GM18870 (cell line): ENCODE measurements at regions not wholly inside any gene's neighbourhood (a gene's known extent, or its start where the extent isn't known, plus 50 kb on each side); places are given as distances from the start of the nearest gene placed in this dataset.

ENCODE experiments used
- ATAC-seq: cut with Tn5 transposase; IDR thresholded peaks from one replicate; pipeline ENCODE4 v1.9.1; 2021; ENCODE audit warnings: moderate library complexity; ENCODE audit not compliant: unreplicated experiment

- no peak for ATAC-seq
Observed at GRCh38 chr6:139650941-139651340, 276.5 kb upstream of the CITED2 start.

DNA sequence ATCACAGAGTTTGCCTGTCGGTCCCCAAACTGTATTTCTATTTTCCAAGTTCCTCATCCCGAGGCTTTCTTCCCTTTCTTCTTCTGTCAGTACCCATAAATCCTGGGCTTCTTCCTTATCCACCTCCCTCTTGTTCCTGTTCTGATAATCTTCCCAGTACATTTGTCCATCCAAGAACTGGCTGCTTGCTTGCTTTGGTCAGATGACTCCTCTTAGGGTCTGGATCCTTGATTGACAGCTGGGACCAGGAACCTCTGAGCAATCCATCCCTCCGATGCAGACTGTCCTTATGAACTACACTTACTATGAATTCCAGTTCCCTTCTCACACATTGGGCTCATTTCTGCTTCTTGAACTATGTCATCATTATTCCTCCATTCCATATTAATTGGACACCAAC, 275.3 kb upstream of the CITED2 start:
- ATAC-seq: no peak

GRCh38 chr6:139649128-139649527, 274.7 kb upstream of the CITED2 start:
- ATAC-seq: no peak

GRCh38 chr6:139648430-139649000, 274.1 kb upstream of the CITED2 start:
- no peak for ATAC-seq

DNA sequence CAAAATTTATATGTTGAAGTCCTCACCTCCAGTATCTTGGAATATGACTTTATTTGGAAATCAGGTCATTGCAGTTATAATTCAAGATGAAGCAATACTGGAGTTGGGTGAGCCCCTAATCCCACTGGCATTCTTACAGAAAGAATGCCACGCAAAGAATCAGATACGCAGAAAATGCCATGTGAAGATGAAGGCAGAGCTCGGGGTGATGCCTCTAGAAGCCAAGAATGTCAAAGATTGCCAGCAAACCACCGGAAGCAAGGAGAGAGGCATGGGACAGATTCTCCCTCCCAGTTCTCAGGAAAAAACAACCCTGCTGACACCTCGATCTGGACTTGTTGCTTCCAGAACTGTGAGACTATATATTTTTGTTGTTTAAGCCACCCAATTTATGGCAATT, 273.4 kb upstream of the CITED2 start:
- ATAC-seq: no peak

DNA sequence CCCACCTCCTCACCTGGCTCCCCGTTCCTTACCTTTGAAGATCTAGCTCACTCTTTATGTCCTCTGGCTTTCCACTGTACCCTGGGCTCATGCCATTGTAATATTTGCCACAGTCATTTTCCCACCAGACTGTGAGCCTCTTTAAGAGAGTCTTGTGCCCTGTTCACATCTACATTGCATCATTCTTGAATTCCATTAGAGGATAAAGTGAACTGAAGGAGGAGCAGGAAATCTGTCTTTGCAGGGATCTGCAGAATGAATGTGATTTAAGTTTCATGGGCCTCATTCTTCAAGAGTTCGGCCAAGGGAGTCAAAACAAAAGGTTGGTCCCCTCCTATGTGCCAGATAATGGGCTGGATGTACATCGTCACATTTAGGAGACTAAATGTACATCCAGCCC, 272.6 kb upstream of the CITED2 start:
- ATAC-seq: no peak

DNA sequence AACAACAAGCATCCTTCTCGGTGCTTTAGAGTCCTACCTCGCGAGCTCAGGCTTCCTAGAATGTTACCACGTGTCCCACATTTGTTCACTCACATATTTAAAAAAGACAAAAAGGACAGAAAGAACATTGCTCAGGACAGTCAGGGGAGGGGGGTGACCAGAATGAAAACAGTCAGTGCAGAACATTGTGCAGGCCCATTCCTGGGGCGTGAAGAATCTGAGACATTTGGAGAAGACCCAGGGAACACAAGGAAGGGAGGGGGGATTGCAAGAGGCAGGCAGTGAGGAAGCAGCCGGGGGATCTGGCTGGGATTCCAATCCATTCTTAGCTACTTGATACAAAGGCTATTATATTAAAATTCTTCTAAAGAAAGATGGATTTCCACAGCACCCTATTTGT, 270.4 kb upstream of the CITED2 start:
- no peak for ATAC-seq

- no peak for ATAC-seq
Observed at GRCh38 chr6:139643986-139644385, 269.5 kb upstream of the CITED2 start.

DNA sequence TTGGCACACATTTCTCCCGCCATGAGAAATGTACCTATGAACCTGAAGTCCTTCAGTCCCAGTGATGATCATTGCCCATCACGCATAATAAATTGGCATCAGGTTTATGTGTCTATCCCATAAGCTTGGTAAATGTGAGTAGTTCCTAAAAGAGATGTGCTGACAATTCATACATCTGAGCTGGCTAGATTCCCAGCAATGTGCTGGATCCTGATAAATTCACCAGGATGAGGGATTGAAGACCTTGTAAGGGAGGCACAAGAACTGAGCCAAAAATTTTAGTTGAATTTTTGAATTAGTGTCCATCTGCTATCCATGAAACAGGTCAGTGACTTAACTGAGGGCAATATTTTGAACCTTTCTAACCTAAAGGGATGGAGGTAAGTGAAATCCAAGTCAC, 267.9 kb upstream of the CITED2 start:
- no peak for ATAC-seq

DNA sequence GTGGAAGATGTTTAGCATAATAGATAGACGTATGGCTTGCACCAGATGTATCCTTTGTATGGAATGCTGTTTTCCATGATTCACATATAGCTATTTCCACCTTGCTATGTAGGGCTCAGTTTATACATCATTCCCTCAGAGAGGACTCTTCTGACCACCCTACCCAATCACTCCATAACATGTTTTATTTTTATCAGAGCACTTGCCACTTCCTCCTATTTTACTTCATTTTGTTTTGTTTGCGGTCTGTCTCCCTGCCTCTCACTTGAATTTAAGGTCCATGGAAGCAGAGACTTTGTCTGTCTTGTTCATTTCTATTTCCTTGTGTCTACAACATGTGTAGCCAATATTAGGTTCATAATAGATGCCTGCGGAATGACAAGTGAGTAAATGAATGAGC, 266.9 kb upstream of the CITED2 start:
- ATAC-seq: no peak

DNA sequence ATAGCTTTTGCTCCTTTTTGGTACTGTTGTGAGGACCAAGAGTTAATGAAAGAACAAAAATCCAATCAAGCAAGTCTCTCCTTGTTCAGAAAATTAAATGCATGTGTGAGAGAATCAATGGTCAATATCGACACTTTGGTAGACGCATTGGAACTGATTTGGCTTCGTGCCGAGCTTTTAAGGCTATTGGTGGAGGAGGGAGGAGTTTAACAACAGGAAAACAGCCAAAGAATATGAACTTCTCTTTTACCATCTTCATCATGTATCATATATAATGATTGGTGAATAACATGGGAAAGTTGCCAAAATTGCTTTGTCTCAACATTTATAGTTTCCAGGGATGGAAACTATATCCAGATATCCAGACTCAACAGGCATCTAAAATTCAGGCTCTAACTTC, 266.5 kb upstream of the CITED2 start:
- no peak for ATAC-seq

GRCh38 chr6:139640448-139640847, 266.0 kb upstream of the CITED2 start:
- ATAC-seq: peak; percentile 98

DNA sequence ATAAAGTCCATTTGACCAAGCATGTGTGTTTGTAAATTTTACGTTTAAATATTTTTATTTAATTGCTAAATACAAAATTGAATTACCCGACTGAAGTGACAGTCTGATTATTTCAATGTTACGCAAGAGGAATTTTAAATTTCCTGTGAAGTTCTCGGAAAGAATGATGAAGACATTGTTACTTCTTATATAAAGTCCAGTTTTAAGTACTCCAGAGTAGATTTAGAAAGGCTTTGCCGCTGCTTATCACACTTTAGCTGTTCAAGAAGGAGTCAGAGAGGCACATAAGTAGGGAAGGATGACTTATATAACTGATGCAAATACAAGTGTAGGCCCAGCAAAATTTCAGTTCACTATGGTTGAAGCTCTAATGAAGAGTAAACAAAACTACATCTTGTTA, 265.1 kb upstream of the CITED2 start:
- no peak for ATAC-seq

DNA sequence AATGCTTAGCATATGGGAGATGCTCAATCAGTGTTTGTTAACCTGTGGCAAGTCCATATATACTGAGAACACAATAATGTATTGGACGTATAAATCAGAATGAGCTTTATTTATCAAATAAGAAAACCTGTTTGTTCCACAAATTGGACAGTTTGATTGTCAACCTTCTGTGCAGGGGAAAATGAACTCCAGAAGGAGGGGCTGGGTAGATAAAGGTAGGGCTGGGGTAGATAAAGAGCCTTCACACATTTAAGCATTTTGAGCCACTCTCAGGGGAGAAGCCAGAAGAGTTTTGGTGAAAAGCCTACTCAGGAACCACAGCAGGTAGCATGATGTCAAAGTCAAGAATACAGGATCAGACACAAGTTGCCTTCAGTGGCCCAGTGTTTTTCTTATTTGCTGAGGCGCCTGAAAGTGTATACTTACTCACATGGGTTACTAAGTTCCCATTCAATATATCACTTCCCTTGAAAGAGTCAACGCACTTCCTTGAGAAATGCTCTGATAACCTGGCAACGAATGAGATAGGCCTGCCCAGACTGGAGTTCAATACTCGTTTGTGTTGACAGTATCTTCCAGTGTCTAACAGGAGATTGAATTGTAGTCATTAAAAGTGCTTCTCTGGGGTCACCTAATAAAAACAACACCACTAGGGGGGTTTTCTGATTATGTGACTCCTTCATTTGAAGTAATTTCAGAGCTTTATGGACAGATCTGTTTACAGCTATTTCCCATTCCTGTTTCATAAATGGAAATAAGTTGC, 263.9 kb upstream of the CITED2 start:
- no peak for ATAC-seq

DNA sequence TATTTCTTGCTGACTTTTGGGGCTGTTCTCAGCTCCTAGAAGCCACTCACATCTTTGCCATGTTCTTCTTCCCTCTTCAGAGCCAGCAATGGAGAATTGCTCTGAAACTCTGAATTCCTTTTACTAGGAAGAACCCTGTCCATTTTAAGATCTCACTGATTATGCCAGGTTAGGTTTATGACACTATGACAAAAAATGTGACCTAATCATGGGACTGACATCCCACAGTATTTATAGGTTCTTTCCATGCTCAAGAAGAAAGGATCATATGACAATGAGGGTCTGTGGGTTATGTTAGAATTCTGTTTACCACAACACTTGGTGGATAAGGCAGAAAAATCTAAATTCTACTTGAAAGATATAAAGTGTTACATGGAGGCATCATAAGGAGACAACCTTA, 263.3 kb upstream of the CITED2 start:
- no peak for ATAC-seq

GRCh38 chr6:139636391-139636790, 261.9 kb upstream of the CITED2 start:
- ATAC-seq: no peak

DNA sequence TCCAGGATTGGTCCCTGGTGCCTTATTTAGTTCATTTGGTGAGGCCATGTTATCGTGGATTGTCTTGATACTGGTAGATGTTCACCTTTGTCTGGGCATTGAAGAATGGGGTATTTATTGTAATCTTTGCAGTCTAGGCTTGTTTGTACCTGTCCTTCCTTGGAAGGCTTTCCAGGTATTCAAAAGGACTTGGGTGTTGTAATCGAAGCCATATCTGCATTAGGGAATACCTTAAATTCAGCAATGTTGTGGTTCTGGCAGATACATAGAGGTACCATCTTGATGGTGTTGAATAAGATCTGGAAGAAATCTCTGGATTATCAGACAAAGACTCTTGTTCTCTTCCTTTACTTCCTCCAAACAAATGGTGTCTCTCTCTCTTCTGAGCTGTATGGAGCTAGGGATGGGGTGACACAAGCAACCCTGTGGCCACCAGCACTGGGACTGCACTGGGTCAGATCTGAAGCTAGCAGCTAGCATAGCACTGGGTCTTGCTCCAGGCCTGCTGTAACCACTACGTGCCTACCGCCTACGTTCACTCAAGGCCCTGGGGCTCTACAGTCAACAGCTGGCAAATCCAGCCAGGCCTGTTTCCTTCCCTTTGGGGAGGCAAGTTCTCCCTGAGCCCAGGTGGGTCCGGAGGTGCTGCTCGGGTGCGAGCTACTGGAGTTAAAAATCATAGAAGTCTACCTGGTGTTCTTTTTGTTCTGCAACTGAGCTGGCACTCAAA, 261.1 kb upstream of the CITED2 start:
- ATAC-seq: no peak

GRCh38 chr6:139632840-139633239, 258.4 kb upstream of the CITED2 start:
- ATAC-seq: no peak

- no peak for ATAC-seq
Observed at GRCh38 chr6:139628270-139628669, 253.8 kb upstream of the CITED2 start.

DNA sequence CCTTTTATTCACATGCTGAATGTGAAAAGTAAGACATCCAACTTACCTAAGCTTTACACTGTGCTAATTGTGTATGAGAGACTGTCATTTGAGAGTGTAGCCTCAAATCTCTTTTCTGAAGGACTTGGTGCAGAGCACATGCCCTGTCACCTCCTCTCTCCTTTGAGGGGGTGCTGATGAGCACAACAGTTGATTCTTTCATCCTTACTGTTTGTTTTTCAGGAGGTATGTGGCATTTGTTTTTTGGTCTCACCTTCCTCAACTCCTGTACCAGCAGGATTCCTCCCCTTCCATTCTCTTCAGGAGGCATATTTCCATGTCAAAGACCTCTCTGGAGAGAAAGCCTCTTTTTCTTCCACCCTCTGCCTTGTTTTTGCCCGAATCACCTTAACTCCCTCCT, 252.6 kb upstream of the CITED2 start:
- no peak for ATAC-seq

DNA sequence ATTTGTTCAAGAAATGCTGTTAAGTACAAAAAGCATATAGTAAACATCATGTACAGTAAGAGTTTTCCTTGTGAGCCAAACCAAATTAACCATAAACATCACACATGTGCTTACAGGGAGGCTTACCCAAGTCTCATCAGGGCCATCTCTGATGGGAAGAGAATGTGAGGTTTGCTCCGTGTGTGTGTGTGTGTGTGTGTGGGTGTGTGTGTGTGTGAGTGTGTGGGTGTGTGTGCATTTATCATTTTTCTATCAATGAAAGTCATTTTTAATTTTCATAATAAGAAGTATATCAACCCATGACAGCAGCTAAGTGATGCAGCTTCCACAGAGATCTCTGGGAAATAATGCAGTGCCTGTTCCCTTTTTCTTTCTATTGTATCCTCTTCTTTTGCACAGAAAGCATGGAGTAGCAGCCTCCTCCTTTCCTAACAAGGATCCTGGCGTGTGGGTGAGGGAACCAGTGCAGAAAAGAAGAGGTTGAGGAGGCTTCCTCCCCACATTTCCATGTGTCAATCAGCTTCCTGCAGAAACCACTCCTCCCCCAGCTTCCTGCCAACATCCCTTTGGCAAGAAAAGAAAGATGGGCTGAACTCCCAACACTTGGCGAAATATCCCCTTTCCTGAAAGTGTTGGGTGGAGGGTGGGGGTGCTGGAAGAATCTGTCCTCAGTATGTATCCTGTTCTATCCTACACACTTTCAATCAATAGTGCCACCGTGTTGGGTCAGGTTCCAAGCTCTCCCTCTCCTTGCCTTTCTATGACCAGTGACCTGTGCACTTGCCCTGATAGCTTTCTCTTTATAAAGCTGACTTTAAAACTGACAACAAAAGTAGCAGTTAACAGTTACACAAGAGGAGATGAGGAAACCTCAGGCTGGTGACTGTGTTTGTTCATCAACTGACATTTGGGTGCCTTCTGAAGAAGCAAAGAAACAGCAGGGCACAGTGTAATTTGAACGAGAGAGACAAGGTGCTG, 251.8 kb upstream of the CITED2 start:
- ATAC-seq: no peak
